Effector CD8-positive, alpha-beta T cell (primary cell): ENCODE measurements at regions not wholly inside any gene's neighbourhood (a gene's known extent, or its start where the extent isn't known, plus 50 kb on each side); places are given as distances from the start of the nearest gene placed in this dataset.
"Not testable (repeated sequence)": the region's sequence is repeated elsewhere in the genome, so short reads cannot be mapped to it uniquely, and the experiment has no call there.

ENCODE experiments used
- DNase-seq: peaks from one replicate; lab custom pipeline; 2025; lab: John Stamatoyannopoulos, UW

- no peak for DNase-seq
These were observed 467.3 kb upstream of the MYT1L start for GRCh38 chr2:2798337-2798736.

GRCh38 chr2:2797797-2798196 lies 466.7 kb upstream of the MYT1L start:
- no peak for DNase-seq

- no peak for DNase-seq
These were observed 465.1 kb upstream of the MYT1L start for GRCh38 chr2:2796207-2796606.

- no peak for DNase-seq
These were observed 464.5 kb upstream of the MYT1L start for GRCh38 chr2:2795438-2796091.

- no peak for DNase-seq
These were observed 463.0 kb upstream of the MYT1L start for GRCh38 chr2:2793925-2794560.

- no peak for DNase-seq
These were observed 462.4 kb upstream of the MYT1L start for GRCh38 chr2:2793514-2793913.

GRCh38 chr2:2791606-2792005 lies 460.5 kb upstream of the MYT1L start:
- DNase-seq = no peak

GRCh38 chr2:2791031-2791430 lies 460.0 kb upstream of the MYT1L start:
- DNase-seq = no peak

GRCh38 chr2:2788076-2788475 lies 457.0 kb upstream of the MYT1L start:
- no peak for DNase-seq

GRCh38 chr2:2787301-2787907 lies 456.3 kb upstream of the MYT1L start:
- no peak for DNase-seq

GRCh38 chr2:2782007-2782406 lies 450.9 kb upstream of the MYT1L start:
- no peak for DNase-seq

GRCh38 chr2:2779727-2780126 lies 448.7 kb upstream of the MYT1L start:
- no peak for DNase-seq

- DNase-seq = no peak
These were observed 446.8 kb upstream of the MYT1L start for GRCh38 chr2:2777876-2778275.

GRCh38 chr2:2777213-2777612 lies 446.1 kb upstream of the MYT1L start:
- DNase-seq = no peak

GRCh38 chr2:2775018-2775417 lies 443.9 kb upstream of the MYT1L start:
- DNase-seq = no peak

GRCh38 chr2:2773692-2774091 lies 442.6 kb upstream of the MYT1L start:
- no peak for DNase-seq

- DNase-seq = not testable (repeated sequence)
These were observed 442.0 kb upstream of the MYT1L start for GRCh38 chr2:2773080-2773479.

GRCh38 chr2:2771721-2772411 lies 440.8 kb upstream of the MYT1L start:
- DNase-seq = no peak

GRCh38 chr2:2769481-2770431 lies 438.7 kb upstream of the MYT1L start:
- no peak for DNase-seq

GRCh38 chr2:2768476-2768875 lies 437.4 kb upstream of the MYT1L start:
- no peak for DNase-seq

GRCh38 chr2:2767837-2768236 lies 436.8 kb upstream of the MYT1L start:
- DNase-seq = no peak
